TTC549 (cell line): ENCODE measurements at regions not wholly inside any gene's neighbourhood (a gene's known extent, or its start where the extent isn't known, plus 50 kb on each side); places are given as distances from the start of the nearest gene placed in this dataset.

Source experiments
- FAIRE-seq: peaks from 2 replicates; lab custom pipeline; 2012; peaks lifted over from hg19 to GRCh38; lab: Jason Lieb, UNC

GRCh38 chr2:105570326-105570725 lies 171.5 kb upstream of the FHL2 start:
- no peak for FAIRE-seq

DNA sequence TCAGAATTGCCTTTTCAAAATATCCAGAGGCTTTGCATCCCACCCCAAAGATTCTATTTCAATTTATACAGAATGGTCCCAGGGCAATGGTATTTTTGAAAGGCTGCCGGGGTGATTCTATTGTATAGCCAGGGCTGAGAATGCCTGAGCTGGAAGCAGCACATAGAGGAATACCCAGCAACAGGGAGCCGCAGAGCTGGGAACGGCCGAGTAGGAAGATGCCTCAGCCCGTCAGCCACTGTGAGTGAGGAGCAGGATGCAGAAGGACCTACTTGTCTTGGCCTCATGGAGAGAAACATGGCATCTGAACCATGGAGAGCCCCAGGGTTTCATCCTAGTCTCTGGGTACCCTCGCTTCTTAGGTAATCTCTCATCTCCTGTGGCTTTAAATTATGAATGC lies 170.8 kb upstream of the FHL2 start:
- no peak for FAIRE-seq

GRCh38 chr2:105567996-105568494 lies 169.2 kb upstream of the FHL2 start:
- no peak for FAIRE-seq

DNA sequence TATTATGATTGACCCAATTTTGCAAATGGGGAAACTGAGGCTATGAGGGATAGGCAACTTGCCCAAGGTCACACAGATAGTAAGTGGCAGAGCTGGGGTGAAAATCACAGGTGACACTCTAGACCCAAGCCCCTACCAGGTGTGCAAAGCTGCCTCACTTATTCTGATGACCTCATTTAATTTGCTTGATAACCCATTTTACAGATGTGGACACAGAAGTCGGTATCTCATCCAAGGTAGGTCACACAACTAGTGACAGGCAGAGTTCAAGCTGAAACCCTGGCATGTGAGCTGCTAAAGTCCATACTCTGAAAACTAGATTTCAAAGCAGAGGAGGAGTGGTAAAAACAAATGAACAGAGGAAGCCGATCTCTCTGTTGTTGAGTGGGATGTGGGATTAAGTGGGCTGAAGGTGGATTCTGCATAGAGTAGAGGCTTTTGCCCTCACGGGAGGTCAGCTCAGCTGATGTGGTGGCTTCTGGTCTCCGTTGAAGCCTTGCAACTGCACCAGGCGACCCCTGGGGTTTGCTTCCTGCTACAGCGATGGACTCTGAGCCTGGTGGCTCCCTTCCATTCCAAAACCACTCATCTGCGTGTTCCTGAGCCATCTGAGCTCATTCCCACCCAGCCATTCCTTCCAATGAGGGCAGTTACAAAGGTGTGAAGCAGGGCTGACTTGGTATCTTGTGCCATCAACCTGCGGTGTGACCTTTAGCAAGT lies 164.3 kb upstream of the FHL2 start:
- no peak for FAIRE-seq

- no peak for FAIRE-seq
Observed at GRCh38 chr2:105561401-105561800, 162.6 kb upstream of the FHL2 start.

GRCh38 chr2:105560157-105560556 lies 161.3 kb upstream of the FHL2 start:
- no peak for FAIRE-seq

GRCh38 chr2:105557021-105557920 lies 158.4 kb upstream of the FHL2 start:
- no peak for FAIRE-seq

DNA sequence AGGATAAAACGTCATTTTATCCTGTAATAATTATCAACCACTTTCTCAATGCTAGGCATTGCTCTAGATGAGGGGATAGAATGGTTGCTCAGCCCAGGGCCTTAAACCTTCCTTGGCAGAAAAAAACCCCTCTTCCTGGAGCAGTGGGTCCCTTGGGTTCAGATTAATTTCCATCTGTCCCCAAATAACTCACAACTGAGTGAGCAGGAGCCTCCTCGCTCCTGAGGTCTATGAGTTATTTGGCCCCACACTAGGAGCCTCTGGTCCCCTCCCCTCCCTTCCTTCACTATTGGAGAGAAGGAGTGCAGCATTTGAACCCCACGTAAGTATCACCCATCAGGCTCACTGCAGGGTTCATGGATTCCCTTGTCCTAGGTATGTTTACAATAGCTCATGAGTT lies 157.5 kb upstream of the FHL2 start:
- no peak for FAIRE-seq

- FAIRE-seq: no peak
Observed at GRCh38 chr2:105554235-105554634, 155.4 kb upstream of the FHL2 start.

- FAIRE-seq: no peak
Observed at GRCh38 chr2:105553538-105554196, 154.8 kb upstream of the FHL2 start.

- FAIRE-seq: no peak
Observed at GRCh38 chr2:105546628-105546974, 147.8 kb upstream of the FHL2 start.

DNA sequence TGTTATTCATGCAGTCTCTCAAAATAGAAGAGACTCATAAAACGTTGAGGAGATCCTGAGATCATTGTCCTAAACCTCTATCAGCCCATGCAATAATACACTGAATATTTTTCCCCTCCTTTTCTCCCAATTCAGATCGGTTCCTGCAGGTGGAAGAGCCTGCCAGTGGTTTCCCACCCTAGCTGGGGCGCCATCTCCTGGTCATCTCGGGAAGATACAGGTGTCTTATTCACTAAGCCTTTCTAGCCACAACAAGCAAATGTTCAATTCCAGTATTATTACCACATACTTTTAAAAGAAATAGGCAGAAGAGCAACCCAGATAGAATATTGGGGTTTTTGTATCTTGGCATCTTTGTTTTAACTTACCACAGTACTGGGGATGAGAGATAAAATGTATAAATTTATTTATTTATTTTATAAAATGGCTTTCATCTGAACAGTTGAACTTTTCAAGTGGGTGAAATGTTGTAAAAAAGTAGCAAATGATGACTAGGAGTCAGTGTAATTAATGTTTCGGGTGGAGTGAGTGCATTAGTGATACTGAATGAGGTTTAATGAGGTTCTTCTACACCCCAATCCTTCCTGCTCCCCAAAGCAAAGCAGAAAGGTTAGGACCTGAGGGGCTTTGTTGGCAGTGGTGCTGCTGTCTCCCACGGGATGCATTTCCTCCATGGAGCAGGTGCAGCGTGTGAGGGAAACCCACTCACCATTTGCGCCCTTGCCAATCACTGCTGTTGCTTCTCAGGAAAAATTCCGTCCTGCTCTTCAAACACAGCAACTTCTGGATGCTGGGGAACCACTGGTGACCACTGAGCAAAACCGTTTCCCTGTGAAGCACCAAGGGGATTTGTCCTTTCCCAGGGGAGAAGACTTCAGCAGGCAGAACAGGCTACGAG lies 147.1 kb upstream of the FHL2 start:
- FAIRE-seq: peak; percentile 45

- FAIRE-seq: no peak
Observed at GRCh38 chr2:105544591-105545377, 145.9 kb upstream of the FHL2 start.

DNA sequence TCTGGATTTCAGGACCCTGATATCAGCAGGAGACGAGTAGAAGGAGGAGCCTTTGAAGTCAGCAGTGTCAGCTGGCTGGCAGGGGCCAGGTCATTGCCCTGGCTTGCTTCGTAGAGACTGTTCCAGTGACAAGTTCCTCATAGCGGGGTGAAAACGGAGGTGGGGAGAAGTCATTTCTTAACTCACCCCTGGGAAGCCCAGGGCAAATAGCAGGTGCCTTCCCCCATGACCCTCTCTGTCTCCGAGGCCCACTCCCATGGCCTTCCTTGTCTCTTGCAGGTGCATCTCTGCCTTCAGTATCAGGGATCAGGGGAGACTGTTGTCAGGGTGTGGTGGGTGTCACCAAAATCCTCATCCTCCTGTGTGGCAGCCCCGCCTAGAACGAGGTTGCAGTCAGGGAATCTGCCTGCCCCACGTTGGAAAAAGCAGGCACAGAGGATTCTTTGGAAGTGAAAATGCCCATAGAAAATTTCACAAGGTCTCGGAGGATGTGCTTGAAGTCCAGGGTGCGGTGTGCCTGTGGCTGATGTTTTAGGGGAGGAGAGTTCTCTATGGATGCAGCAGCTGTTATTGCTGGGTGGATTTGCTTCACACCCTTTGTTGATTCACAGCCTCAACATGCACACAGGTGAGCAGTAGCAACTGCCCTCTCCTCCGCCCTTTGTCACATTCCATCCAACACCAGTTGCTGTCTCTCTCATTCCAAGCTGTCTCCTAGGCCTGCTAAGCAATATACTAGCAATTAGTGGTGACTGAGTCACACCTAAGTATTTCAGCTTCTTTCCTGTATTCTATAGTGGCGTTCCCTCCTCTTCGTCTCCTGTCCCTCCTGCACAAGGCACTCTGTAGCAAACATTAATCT lies 142.6 kb upstream of the FHL2 start:
- no peak for FAIRE-seq

DNA sequence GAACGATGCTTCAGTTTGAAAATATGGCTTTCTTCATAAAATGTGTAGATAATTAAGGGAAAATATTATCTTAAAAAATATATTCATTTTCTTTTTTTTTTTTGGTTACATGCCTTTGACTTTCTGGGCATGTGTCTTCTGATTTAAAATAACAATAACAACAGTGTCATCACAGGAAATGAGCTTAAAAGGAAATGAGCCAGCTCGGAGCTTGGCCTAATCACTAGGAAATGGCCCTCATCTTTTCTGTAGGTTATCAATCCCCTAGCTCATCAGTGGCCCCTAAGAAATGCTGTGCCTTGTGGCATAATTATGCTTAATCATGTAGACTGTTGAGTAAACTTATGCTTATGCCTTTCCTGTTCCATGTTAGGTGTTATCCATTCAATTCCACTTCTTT lies 141.8 kb upstream of the FHL2 start:
- no peak for FAIRE-seq

DNA sequence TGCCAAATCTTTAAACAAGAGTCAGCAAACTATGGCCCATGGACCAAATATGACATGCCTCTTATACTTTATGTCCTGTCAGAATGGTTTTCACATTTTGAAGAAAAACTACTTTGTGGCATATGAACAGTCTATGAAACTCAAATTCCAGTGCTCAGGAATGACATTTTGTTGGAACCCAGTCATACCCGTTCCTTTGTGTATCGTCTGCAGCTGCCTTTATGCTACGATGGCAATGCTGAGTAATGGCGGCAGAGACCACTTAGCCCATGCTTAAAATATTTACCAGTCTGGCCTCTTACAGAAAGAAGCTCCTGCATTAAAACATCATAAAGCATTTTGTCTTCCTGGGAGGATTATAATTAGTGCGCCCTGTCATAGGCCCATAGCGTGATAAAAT lies 140.5 kb upstream of the FHL2 start:
- no peak for FAIRE-seq

DNA sequence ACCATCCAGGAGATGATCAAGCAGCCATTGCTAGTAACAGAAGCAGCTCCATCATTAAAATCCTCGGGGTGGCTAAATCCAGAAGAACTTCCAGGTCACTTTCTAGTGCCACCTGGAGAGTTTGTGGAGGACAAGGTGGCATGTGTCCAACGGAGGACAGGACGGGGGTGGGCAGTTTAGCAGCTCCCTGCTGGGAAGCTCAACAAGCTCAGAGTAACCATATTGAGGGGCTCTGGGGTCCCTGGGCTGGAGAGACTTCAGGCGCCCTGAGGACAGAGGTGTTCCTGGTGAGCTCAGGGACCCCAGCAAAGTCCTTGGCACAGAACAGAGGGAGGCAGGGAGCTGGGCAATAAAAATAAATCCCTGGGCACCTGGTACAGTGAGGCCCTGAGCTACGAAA lies 140.0 kb upstream of the FHL2 start:
- no peak for FAIRE-seq

DNA sequence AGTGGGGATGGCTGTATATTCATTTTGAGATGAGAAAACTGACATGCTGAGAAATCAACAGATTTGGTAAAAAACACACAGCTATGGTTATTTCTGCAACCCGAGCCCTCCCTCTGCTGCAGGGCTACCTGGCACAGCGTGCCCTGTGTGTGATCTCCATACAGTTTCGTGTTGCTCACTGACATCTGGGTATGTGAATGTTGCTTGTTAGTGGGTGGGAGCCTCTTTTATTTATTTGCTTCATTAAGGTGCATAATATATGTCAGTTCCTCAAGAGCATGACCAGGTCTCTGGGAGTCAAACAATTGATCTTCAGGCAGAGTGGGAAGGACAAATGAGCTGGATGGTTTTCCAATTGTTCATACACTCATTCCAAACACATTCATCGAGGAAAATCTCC lies 139.1 kb upstream of the FHL2 start:
- FAIRE-seq: no peak

DNA sequence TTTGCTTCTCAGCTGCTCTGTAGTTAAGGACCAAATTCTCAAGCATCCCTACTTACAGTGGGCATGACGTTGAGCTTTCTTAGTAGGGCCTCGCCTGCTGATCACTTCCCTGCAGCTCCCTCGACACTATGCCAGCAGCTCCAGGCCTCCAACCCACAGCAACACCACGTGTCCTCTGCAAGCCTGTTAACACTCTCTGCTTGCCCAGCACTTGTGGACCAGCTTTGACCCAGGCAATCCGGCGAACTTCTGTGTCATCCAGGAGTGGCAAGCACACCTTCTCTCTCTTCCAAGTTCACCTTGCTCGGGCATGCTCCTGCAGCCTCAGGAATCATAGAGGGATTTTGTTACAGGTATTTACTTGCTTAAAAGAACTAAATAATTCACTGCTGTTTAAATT lies 138.6 kb upstream of the FHL2 start:
- no peak for FAIRE-seq

DNA sequence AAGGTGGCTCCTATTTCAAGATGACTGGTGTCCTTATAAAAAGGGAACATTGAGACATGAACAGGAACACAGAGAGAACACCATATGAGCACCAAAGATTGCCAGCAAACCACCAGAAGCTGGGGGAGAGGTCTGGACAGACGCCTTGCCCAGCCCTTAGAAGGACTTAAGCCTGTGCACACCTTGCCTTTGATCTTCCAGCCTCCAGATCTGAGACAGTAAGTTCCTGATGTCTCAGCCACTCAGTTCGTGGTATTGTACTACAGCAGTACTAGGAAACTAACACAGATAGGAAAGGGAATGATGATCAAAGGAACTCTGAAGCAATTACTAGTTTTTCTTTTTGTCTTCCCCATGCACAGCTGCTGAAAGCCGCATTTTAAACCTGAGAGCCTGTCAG lies 137.3 kb upstream of the FHL2 start:
- no peak for FAIRE-seq
